CD14-positive monocyte (primary cell): ENCODE measurements at regions not wholly inside any gene's neighbourhood (a gene's known extent, or its start where the extent isn't known, plus 50 kb on each side); places are given as distances from the start of the nearest gene placed in this dataset.

ENCODE experiments used
- DNase-seq, 3 donors: peaks; one replicate each; pipeline ENCODE4 v3.0.0-alpha.2; 2011 to 2022
- H2AFZ ChIP-seq: 2 replicates; pipeline ENCODE4 v1.6.0; 2012; ENCODE audit warnings: mild to moderate bottlenecking, low read depth, low read length, inconsistent platforms; ENCODE audit not compliant: insufficient read depth, poor library complexity, severe bottlenecking
- H3K27ac ChIP-seq, 2 donors: 1 replicate in 1 of 2; 2 replicates in 1 of 2; pipeline ENCODE4 v1.5.1; 2012 to 2013; ENCODE audit warnings: low read length in 2 of 2, control low read depth in 1 of 2, inconsistent platforms in 1 of 2, low read depth in 1 of 2, mild to moderate bottlenecking in 1 of 2
- H3K27me3 ChIP-seq, 2 donors: one replicate each; pipeline versions ENCODE4 v1.6.0 to v1.6.1; 2011 to 2013; ENCODE audit warnings: low read length in 2 of 2; ENCODE audit not compliant: control insufficient read depth in 2 of 2, insufficient read depth in 2 of 2
- H3K36me3 ChIP-seq, 2 donors: replicated peaks in 1 of 2; 1 replicate in 1 of 2; 2 replicates in 1 of 2; pipeline versions ENCODE4 v1.5.1 to v1.6.1; 2012 to 2013; ENCODE audit warnings: low read length in 2 of 2, control low read depth in 1 of 2, inconsistent platforms in 1 of 2, mild to moderate bottlenecking in 1 of 2; ENCODE audit not compliant: insufficient read depth in 2 of 2, control insufficient read depth in 1 of 2
- H3K4me1 ChIP-seq, 2 donors: 1 replicate in 1 of 2; 2 replicates in 1 of 2; pipeline versions ENCODE4 v1.5.1 to v1.6.1; 2012 to 2013; ENCODE audit warnings: low read length in 2 of 2, control low read depth in 1 of 2, inconsistent platforms in 1 of 2, mild to moderate bottlenecking in 1 of 2, moderate library complexity in 1 of 2; ENCODE audit not compliant: insufficient read depth in 2 of 2, control insufficient read depth in 1 of 2
- H3K4me2 ChIP-seq: replicated peaks from 2 replicates; pipeline ENCODE3; 2012; ENCODE audit warnings: low read length, moderate library complexity, mild to moderate bottlenecking; ENCODE audit not compliant: poor library complexity, severe bottlenecking; ENCODE audit errors: extremely low read depth
- H3K4me3 ChIP-seq, 3 experiments: fragments of 200-600 bp in 1 of 3; sonication (generic) in 1 of 3; replicated peaks in 1 of 3; 1 replicate in 2 of 3; 2 replicates in 1 of 3; pipeline ENCODE4 v1.5.1; 2011 to 2013; ENCODE audit warnings: low read length in 3 of 3, mild to moderate bottlenecking in 3 of 3, control low read depth in 2 of 3, low read depth in 2 of 3, inconsistent platforms in 1 of 3, moderate library complexity in 1 of 3
- H3K79me2 ChIP-seq: 2 replicates; pipeline ENCODE4 v1.6.0; 2012; ENCODE audit warnings: mild to moderate bottlenecking, control low read depth, inconsistent platforms, low read length, moderate library complexity; ENCODE audit not compliant: insufficient read depth
- H3K9ac ChIP-seq: 2 replicates; pipeline ENCODE4 v1.6.0; 2017; ENCODE audit warnings: low read length, mild to moderate bottlenecking; ENCODE audit not compliant: insufficient read depth, poor library complexity, severe bottlenecking
- H3K9me3 ChIP-seq, 2 donors: replicated peaks in 1 of 2; 1 replicate in 1 of 2; 2 replicates in 1 of 2; pipeline versions ENCODE4 v1.5.1 to v1.6.1; 2012 to 2013; ENCODE audit warnings: low read length in 2 of 2, control low read depth in 1 of 2; ENCODE audit not compliant: control insufficient read depth in 1 of 2, insufficient read depth in 1 of 2
- H4K20me1 ChIP-seq: 2 replicates; pipeline ENCODE4 v1.6.0; 2012; ENCODE audit warnings: mild to moderate bottlenecking, low read length, control low read depth, moderate library complexity; ENCODE audit not compliant: insufficient read depth
- H3K27ac Mint-ChIP-seq, 7 donors: one replicate each; pipeline ENCODE4 v1.8.0; 2020; ENCODE audit warnings: mild to moderate bottlenecking in 7 of 7, mixed read lengths in 7 of 7, moderate library complexity in 6 of 7, inconsistent platforms in 2 of 7
- H3K27me3 Mint-ChIP-seq, 3 donors: one replicate each; pipeline ENCODE4 v1.8.0; 2021 to 2022; ENCODE audit warnings: low read depth in 3 of 3, mild to moderate bottlenecking in 3 of 3, mixed read lengths in 3 of 3, moderate library complexity in 3 of 3, inconsistent platforms in 1 of 3
- H3K36me3 Mint-ChIP-seq, 2 donors: one replicate each; pipeline ENCODE4 v1.8.0; 2020; ENCODE audit warnings: mixed read lengths in 2 of 2, inconsistent platforms in 1 of 2, mild to moderate bottlenecking in 1 of 2
- H3K4me1 Mint-ChIP-seq: one replicate; pipeline ENCODE4 v1.8.0; 2020; ENCODE audit warnings: mild to moderate bottlenecking, mixed read lengths
- H3K4me3 Mint-ChIP-seq, 2 donors: one replicate each; pipeline ENCODE4 v1.8.0; 2020; ENCODE audit warnings: mild to moderate bottlenecking in 2 of 2, mixed read lengths in 2 of 2, moderate library complexity in 1 of 2
- H3K9me3 Mint-ChIP-seq, 7 donors: one replicate each; pipeline ENCODE4 v1.8.0; 2020 to 2022; ENCODE audit warnings: mixed read lengths in 7 of 7, mild to moderate bottlenecking in 6 of 7, moderate library complexity in 6 of 7, inconsistent platforms in 2 of 7
- WGBS: methylation state at CpG from one replicate; pipeline ENCODE4 v1.1.5; 2013; ENCODE audit warnings: missing lambda C conversion rate; ENCODE audit not compliant: insufficient coverage; 5-methylcytosine and 5-hydroxymethylcytosine counted together
- intact Hi-C, 2 donors: fragments of 100-400 bp; cut with micrococcal nuclease; formaldehyde crosslinking; loops; one replicate each; pipeline versions ENCODE4 v1.15.0 to v1.15.1; 2023
- TF ChIP-seq, protein P1 (sequence below): fragments of 200-600 bp; IDR thresholded peaks from one replicate; pipeline ENCODE4 v1.8.0; 2022; ENCODE audit warnings: antibody characterized with exemption, mild to moderate bottlenecking

DNA sequence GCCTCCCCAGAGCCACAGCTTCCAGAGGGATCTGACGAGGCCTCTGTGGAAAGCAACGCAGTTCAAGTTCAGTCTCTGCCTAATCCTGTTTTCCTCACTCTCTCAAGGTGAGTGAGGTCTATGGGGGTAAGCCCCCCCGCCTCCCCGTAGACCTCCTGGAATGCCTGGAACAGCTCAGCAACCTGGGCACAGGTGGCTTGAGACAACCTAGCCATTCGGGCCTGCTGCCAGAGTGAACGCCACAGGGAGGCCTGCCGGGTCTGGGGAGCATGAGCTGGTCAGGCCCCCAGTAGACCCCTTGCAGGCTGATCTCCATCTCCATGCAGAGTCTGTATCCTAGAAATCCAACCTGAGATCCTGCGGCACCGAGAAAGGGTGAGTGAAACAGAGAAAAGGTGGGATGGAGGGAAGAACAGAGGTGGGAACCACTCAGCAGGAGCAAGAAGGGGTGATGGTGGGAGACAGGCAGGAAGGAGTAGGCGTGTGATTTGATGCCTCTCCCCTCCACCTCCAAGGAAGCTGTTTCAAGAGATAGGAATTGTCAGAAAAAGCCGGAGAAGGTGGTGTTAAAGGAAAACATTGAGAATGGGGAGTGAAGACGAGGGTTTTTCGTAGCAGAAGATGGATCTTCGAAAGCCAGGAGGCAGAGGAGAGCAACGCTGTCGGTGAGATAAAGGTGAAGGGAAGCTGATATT, 123.1 kb upstream of the PRMT8 start:
- H3K27me3 Mint-ChIP-seq: peaks cover 21 to 22% (median 21%) of the 10 kb centered on the region in 3 donors
- TF ChIP-seq, protein P1, sequence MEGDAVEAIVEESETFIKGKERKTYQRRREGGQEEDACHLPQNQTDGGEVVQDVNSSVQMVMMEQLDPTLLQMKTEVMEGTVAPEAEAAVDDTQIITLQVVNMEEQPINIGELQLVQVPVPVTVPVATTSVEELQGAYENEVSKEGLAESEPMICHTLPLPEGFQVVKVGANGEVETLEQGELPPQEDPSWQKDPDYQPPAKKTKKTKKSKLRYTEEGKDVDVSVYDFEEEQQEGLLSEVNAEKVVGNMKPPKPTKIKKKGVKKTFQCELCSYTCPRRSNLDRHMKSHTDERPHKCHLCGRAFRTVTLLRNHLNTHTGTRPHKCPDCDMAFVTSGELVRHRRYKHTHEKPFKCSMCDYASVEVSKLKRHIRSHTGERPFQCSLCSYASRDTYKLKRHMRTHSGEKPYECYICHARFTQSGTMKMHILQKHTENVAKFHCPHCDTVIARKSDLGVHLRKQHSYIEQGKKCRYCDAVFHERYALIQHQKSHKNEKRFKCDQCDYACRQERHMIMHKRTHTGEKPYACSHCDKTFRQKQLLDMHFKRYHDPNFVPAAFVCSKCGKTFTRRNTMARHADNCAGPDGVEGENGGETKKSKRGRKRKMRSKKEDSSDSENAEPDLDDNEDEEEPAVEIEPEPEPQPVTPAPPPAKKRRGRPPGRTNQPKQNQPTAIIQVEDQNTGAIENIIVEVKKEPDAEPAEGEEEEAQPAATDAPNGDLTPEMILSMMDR: no peak
- no peaks in the 10 kb centered on the region for H3K36me3 ChIP-seq
- intact Hi-C loops: no loop called here
- H3K27ac ChIP-seq: no peak overlapping the region
- peaks cover 9 to 12% of the 10 kb centered on the region in 2 donors for H3K4me1 ChIP-seq
- peaks cover 0 to 5% of the 10 kb centered on the region in 2 donors for H3K36me3 Mint-ChIP-seq
- H4K20me1 ChIP-seq: no peaks in the 10 kb centered on the region
- WGBS: 91% methylated on average over 11 of the region's 16 CpGs
- H3K4me2 ChIP-seq: no peak overlapping the region
- no peak overlapping the region for H3K4me3 Mint-ChIP-seq
- peaks cover 32 to 57% of the 10 kb centered on the region in 2 donors for H3K27me3 ChIP-seq
- peaks cover 6 to 25% (median 17%) of the 10 kb centered on the region in 7 donors for H3K9me3 Mint-ChIP-seq
- H3K27ac Mint-ChIP-seq: no peak overlapping the region
- peaks cover 12 to 20% of the 10 kb centered on the region in 2 donors for H3K9me3 ChIP-seq
- no peak overlapping the region for H3K4me3 ChIP-seq
- H2AFZ ChIP-seq: no peak overlapping the region
- no peak overlapping the region for H3K9ac ChIP-seq
- H3K79me2 ChIP-seq: no peaks in the 10 kb centered on the region
- peaks cover 14% of the 10 kb centered on the region for H3K4me1 Mint-ChIP-seq
- DNase-seq: no peak

- Histone ChIP-seq H3K4me1 (no peaks in the 10 kb centered on the region), H4K20me1 (no peaks in the 10 kb centered on the region), H3K9ac (no peak overlapping the region), H2AFZ (no peak overlapping the region), H3K27me3 (peaks cover 22 to 48% of the 10 kb centered on the region in 2 donors), H3K4me2 (no peak overlapping the region), H3K79me2 (no peaks in the 10 kb centered on the region), H3K9me3 (peaks cover 4 to 8% of the 10 kb centered on the region in 2 donors), H3K27ac (no peak overlapping the region), H3K36me3 (no peaks in the 10 kb centered on the region), H3K4me3 (no peak overlapping the region)
- H3K27ac Mint-ChIP-seq: no peak overlapping the region
- intact Hi-C loops: no loop called here
- TF ChIP-seq, protein P1: no peak
- WGBS: 94% methylated on average over 2 of the region's 4 CpGs
- peaks cover 0 to 5% (median 0%) of the 10 kb centered on the region in 7 donors for H3K9me3 Mint-ChIP-seq
- peak overlapping the region in 1 of 2 donors; percentile 20 for H3K4me3 Mint-ChIP-seq
- peaks cover 7 to 8% (median 7%) of the 10 kb centered on the region in 3 donors for H3K27me3 Mint-ChIP-seq
- no peaks in the 10 kb centered on the region for H3K36me3 Mint-ChIP-seq
- no peaks in the 10 kb centered on the region for H3K4me1 Mint-ChIP-seq
- DNase-seq: no peak
Observed at GRCh38 chr12:3371018-3371417, 120.0 kb upstream of the PRMT8 start.
